ENCODE measurements at regions not wholly inside any gene's neighbourhood (a gene's known extent, or its start where the extent isn't known, plus 50 kb on each side); places are given as distances from the start of the nearest gene placed in this dataset.
"Not testable (repeated sequence)": the region's sequence is repeated elsewhere in the genome, so short reads cannot be mapped to it uniquely, and the experiment has no call there.

DNA sequence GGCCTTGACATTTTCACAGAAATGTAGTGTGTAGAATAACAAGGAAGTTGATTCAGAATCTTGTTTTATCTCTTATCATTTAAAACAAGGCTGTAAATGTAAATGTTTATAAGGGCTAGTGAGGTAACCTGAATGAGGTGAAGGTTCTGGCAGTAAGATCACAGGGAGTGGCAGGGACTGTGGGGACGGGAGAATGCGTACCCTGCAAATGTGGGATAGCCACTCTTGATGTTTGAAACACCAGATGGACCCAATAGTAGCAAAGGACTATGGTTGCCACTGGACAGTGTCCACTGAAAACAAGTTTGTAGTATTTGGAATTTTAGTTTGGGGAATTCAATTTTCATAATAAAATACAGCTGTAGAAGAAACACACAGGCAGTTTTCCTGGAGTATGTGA is 155.3 kb downstream of the FHIP1A start:
- DNase-seq = no peak

DNA sequence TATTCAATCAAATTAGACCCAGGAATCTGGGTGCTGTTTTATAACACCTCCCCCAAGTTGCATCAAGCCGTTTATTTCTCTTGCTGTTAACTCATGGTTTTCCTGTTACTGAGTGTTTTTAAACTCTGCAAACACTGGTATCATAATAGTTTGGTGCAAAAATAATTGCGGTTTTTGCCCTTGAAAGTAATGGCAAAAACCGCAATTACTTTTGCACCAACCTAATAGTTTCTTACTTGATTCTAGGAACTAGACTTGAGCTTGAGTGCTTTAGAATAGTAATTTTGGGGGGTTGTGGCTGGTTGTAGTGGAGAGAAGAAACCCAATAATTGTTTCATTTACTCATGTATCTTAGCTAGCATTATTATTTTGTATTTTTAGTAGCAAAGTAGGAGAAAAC is 156.6 kb downstream of the FHIP1A start:
- DNase-seq = no peak

DNA sequence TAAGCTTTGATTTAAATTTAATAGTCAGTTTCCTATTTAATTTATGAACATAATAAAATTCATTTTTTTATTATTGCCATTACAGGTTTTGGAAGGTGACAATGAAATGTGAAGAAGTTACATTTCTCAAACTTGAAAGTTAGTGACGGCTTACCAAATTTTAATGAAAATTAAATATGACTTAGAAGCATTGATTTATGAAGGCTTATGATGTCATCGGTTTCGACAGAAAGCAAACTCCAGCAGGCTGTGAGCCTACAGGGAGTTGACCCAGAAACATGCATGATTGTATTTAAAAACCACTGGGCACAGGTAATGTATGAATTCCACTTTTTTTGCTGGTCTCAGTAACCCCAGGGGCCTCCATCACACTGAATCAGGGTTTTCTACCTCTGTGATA is 157.1 kb downstream of the FHIP1A start:
- no peak for DNase-seq

DNA sequence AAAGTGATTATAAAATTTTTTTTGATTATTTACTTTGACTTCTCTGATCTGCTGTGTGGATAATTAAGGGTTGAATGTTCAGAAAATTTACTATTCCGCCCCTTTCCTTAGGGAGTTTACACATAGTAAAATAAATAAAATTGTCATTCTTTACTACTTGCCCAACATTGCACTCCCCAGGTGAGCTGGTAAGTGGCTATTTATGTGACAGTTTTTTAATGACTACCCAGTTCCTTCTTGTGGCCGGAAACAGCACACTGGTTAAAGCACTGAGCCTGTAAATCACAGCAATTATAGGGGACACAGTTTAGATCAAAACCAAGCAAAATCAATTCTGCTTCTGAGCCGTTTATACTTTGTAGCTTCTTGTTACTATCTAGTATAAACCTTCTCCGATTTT is 158.1 kb downstream of the FHIP1A start:
- no peak for DNase-seq

DNA sequence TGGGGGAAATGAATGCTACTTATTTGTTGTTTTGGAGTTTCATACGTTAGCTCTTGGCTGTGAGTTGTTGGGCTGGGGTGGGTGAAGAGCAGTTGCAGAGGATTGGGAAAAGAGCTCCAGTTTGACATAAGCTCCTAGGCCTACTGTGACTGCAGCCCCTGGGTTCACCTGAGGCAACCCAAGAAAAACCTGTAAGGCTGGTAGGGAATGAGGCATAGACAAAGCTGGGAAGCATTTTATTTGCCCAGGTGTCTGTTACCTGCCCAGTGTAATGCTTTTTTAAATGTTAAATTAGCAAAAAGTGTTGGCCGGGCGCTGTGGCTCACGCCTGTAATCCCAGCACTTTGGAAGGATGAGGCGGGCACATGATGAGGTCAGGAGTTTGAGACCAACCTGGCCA is 160.0 kb downstream of the FHIP1A start:
- DNase-seq = no peak

DNA sequence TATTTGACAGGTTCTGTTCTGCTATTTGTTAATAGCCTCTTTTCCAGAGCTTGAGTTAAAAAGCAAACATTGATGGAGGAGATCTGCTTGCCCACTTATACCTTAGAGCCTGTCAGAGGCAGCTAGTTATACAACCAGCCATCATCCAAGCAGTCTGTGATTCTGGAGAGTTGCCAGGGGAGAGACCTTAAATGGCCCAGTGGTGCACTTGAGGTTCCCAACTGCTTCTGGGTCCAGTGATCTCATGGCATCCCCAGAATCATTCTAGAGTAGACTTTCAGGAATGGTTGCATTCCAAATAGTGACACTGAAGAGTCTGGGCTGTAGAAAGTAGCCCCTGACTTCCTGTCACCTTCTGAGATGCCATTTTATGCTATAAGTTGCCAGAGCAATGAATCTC is 160.7 kb downstream of the FHIP1A start:
- DNase-seq = no peak

DNA sequence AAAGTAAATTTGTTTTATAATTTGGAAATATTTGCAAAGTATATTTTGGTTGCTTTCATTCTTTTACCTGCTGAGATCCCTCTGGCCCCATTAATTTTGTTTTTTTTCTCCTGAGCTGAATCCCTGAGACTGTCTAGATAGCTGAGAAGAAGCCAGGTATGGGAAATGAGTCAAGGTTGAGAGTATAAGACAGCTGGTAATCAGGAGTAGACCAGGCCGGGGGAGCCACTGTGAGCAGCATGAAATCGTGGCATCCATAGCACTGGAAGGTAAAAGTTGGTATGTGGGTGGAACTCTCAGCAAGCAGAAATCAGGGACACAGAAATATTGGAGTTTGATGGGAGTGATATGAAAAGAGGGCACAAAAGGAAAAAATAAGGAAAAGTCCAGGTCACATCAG is 164.5 kb downstream of the FHIP1A start:
- no peak for DNase-seq

DNA sequence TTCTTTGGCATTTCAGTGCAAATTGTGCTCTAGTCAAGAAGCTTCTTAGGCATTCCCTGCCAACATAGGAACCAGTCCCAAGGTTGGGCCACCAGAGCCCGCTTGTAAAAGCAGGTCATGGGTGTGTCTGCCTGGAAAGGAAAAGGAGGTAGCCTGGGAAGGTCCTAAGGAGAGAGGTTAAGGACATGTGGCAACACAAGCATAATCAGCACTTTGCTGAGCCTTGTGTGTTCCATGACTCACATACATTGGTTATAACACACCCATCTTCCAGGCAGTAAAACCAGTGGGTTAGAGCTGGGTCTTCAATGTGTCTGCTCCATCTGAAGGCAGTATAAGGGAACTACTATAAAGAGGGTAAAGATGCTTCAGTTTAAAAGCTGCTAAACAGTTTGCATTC is 165.0 kb downstream of the FHIP1A start:
- no peak for DNase-seq

DNA sequence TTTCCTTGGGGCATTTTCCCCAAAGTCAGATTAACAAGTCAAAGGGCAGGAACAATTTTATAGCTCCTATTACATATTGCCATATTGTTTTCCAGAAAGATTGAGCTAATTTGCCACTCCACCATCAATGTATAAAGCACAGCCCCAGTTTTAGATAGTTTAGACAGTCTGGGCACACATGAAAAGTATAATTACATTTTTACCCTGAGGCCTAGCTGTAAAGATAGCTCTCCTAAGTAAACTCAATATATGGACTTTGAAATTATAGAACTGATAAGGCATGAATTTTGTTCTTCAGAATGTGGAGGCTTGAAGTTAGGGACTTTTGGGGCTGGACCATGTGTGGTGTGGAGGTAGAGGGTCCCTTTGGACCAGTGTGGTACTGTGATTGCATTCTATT is 166.0 kb downstream of the FHIP1A start:
- DNase-seq = no peak

DNA sequence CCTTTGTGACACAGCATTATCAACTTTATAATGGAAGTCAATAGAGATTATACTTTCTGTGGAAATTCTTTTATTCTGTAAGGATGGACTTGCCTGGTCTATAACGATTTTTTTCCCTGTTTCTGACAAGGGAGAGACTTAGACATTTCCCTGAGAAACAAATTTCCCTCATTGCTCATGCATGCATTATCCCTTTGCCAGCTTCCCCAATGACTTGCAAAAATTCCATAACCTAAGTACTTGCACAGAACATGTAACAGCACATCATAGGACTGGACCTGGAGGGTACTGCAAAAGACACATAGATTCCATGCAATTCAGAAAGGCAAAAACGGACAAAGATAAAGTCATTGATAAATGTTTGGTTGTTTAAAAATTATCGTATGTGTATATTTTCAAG is 166.7 kb downstream of the FHIP1A start:
- no peak for DNase-seq

DNA sequence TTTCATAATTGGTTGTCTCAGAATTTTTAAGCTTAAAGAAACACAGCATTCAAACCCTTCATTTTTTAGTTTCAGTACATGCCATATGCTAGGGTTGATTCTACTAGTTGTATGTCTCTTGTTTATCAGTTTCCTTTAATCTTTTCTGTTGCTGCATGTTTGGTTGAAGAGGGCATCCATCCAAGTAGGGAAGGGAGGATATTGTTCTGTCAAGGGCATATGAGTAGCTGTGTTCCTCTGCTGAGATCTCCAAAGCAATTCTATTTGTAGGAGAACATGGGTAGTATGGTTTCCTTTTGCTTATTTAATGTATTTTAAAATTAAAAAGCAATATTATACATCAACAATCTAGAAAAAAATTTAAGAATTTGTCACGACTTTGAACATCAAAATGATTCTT is 167.7 kb downstream of the FHIP1A start:
- DNase-seq = no peak

DNA sequence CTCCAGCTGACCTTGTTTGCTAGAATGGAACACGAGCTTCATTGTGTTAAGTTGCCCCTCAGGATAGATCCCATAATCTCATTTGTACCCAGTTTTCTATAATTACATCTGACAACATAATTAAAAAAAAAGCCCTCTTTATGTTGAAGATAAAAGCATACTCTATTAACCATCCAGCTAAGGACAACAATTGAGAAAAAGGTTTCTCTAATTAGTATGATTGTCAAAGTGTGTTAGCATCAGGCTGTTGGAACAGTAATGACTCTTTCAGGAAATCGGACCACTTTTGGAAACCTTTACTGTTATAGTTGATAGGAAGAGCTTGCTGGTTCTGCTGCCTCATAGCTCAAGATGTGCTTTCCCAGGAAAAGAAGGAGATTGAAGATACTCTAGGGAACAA is 172.6 kb downstream of the FHIP1A start:
- DNase-seq = no peak

DNA sequence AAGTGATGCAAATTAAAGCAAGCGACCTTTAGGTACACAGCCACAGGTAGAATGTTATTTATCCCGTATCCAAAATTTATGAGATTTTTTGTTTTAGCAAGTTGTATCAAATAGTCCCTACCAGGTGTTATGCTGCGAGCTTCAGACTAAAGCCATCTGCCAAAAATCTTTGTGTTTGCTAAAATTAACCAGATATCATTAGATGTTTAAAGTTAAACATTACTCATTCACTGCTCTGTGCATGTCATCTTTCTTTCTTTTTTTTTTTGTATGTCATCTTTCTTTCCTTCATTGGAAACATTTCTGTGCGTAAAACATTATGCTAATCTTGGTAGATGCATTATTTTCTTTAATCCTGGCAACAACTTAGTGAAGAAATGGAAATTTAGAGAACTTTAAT is 173.1 kb downstream of the FHIP1A start:
- DNase-seq = no peak

DNA sequence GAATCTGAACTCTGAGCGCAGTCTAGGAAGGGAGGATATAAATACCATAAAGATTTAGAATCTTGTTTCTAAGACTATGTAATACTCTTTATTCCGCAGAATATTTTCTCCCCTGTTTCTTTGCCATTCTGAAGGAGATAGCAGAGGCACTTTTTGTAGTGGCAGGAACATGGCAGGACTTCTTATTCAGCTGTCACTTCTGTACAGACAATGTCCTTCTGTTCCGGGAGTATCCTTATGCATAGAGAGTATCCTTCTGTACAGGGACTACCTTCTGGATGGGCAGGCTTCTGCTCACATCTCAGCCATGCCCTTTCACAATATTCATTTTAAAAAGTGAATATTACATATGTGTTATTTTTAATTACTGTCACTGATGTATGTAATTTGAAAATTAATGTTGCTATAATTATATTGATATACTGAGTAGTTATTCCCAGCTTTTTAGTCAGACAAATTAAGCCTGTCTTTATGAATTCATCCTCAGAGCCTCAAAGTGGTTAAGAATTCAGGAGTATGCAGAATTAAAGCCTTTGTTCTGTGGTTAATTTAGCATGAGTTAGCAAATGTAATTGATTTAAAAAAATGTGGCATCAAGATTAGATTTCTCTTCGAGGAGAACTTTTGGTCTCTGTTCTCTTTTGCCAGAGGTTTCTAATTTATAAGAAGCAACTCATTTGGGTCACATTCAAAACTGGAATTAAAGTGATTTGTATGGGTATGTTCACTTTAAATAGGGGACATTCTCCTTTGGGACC is 174.4 kb downstream of the FHIP1A start:
- DNase-seq = no peak

DNA sequence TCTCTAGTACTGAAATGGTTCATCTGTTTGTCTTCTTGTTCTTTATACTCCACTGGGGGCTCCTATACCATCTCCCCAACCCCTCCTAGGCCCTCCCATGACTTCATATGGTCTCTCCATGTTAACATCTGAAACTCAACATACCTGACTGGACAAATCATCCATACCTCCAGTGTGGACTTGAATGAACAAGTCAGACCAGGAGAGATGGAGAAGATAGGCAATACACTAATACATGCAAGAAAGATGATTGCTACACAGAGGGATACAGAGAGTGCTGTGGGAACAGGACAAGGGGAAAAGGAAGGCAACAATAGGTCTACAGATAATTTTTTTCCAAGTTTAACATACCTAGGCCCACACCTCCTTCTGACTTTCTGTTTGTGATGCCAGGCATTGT is 175.1 kb downstream of the FHIP1A start:
- no peak for DNase-seq

DNA sequence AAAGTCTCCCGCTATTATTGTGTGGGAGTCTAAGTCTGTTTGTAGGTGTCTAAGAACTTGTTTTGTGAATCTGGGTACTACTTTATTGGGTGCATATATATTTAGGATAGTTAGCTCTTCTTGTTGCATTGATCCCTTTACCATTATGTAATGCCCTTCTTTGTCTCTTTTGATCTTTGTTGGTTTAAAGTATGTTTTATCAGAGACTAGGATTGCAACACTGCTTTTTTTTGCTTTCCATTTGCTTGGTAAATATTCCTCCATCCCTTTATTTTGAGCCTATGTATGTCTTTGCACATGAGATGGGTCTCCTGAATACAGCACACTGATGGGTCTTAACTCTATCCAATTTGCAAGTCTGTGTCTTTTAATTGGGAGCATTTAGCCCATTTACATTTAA is 165.2 kb downstream of the GATB start:
- not testable (repeated sequence) for DNase-seq

DNA sequence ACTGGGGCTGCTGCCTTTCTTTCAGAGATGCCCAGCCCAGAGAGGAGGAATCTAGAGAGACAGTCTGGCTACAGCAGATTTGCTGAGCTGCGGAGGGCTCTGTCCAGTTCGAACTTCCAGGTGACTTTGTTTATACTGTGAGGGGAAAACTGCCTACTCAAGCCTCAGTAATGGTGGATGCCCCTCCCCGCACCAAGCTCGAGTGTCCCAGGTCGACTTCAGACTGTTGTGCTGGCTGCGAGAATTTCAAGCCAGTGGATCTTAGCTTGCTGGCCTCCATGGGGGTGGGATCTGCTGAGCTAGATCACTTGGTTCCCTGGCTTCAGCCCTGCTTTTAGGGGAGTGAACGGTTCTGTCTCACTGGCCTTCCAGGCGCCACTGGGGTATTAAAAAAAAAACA is 163.1 kb downstream of the GATB start:
- DNase-seq = not testable (repeated sequence)

DNA sequence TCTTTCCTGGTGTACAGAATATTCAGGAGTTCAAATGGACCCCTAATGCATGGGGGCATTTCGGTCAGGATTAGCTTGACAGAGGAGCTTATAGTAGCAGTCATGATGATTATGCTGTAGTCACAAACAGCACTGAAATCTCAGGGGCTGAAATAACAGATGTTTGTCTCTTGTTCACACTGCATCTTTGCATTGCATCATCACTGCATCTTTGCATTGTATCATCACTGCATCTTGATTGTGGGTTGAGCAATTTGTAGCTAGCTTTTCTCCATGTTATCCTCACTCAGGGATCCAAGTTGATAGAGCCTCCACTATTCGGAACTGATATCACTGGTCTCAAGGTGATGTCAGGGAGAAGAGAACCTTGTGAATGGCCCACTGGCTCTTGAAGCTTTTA is 160.9 kb downstream of the GATB start:
- no peak for DNase-seq

DNA sequence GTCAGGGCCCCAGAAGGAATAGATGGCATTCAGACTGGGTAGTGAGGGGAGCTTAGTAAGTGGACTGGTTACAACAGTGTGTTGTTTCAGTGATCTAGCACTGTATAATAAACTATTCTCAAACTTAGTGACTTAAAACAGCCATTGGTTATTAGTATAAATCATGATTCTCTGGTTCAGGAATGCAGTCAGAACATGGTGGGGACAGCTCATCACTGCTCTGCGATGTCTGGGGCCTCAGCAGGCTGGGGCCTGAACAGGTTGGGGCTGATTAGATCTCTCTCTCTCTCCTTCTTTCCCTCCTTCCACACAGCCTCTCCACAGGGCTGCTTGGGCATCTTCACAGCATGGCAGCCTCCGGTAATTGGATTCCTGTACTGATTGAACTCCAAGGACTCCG is 160.4 kb downstream of the GATB start:
- DNase-seq = no peak

DNA sequence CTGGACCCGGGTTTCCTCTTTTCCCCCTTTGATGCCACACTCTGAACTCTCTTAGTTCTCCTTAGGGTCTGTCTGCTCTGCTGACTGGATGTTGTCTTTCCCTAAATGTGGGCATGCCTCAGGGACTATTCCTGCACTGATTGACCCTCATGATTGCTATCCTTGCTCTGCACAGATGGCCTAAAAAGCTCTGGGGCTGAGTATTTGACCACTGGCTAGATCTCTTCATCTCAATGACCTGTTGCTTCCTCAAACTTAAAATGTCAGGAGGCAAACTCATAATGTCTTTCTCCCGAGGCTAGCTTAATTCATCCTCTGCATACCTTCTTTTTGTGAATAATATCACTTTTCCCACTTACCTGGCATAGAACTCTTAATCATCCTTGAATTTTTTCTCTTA is 157.4 kb downstream of the GATB start:
- DNase-seq = no peak

DNA sequence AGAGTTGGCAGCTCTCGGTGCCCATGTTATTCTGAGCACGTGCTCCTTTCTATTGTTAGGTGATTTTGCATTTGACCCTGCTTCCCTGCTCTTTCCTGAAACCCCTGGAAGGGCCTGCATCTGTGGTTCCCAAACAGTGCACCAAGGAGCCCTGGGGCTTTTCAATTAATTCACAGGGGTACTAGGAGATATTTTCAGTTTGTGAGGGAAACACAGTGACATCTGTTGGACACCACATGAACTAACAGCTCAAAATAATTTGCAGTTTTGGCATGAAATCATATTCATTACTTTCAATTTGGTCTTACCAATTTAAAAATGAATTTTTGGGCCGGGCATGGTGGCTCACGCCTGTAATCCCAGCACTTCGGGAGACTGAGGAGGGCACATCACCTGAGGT is 156.6 kb downstream of the GATB start:
- DNase-seq = no peak

DNA sequence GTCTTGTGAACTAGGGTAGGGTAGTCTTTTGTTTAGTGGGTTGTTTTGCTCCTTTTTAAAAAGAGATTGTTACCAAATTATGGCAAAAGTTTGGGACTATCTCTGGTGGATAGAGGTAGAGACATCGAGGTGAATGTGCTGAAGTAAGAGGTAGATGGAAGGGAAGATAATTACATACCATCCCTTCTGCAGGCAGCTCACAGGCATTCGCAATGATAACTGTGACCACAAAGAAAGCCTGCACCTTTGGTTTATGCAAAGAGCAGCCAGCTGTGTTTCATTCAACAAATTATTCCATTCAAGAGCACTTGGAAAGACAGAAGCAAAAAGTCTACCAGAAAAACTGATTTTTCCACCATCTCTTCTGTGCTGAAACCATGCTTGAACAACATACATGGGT is 155.6 kb downstream of the GATB start:
- DNase-seq = no peak

DNA sequence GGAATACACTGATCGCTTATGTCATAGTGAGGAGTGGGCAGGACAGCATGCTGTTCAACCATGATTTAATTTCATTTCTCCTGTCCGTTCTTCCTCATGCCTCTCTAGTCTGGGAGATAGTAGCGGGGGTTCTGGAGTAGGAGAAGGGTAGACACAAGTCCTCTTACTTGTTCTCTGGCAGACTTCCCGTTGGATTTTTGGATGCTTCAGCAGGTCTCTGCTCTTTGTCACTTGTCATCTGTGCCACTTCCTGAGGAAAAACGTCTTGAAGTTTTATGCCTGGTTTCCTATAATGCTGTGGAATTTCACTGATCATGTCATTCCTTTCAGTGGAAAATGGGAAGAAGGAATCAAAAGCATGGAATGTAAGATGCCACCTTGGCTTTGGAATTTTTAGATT is 154.7 kb downstream of the GATB start:
- no peak for DNase-seq

DNA sequence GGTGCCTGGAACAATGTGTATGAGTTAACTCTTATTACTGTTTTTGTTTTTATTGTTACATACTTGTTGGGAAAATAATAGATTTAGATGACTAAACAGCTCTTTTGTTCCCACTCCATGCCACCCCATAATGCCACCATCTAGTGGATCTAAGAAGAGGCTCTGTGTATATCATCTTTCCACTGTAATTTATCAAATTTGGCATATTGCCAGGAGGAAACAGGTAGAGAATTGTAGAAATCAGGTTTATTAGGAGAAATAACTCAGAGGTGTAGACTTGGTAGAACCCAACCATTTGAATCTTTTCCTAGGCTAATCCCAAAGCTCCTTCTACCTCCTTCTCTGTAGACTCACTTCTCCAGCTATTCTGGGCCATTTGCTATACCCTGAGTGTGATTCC is 150.6 kb downstream of the GATB start:
- DNase-seq = no peak

DNA sequence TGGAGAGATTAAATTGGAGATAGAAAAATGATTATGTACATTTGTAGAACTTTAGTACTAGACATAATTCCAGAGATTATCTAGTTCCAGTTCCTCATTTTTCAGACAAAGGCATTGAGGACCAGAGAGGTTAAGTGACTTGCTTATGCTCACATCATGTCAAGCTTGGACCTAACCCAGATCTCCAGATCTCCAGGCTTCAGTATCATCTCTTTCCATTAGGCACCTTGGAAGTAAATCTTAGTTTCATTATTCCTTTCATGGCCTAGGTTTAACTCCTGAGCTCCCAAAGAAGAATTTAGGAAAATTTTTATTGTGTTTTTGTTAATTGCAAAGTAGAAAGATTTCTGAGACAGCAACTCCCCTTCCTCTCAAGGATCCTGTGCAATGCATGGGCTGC is 148.8 kb downstream of the GATB start:
- no peak for DNase-seq

DNA sequence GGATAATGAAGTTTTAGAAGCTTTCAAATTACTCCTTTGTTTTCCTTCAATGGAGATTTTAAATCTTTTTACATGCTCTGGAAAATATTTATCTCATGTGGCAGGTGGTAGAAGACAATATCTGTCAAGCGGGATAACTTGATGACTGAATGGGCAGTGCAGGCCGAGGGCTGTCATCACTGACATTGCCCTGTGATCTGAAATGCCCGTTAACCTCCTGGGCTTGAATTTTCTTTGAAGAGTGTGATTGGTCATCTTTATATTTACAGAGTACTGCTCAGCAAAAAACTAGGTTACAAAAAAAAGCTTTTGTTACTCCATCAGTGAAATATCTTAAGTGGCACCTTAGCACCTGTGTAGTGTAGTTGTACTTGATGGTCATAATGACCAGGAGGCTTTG is 147.5 kb downstream of the GATB start:
- no peak for DNase-seq
